HUES64 (cell line): ENCODE measurements at regions not wholly inside any gene's neighbourhood (a gene's known extent, or its start where the extent isn't known, plus 50 kb on each side); places are given as distances from the start of the nearest gene placed in this dataset.

Experiments
- H3K27ac ChIP-seq: 2 replicates; pipeline ENCODE4 v1.7.0; 2013; ENCODE audit warnings: low read depth, low read length, inconsistent platforms
- H3K27me3 ChIP-seq: 2 replicates; pipeline ENCODE4 v1.6.1; 2013; ENCODE audit warnings: mild to moderate bottlenecking, low read length; ENCODE audit not compliant: insufficient read depth
- H3K36me3 ChIP-seq: 2 replicates; pipeline ENCODE4 v1.6.1; 2013; ENCODE audit warnings: mild to moderate bottlenecking, low read length; ENCODE audit not compliant: insufficient read depth
- H3K4me1 ChIP-seq: 2 replicates; pipeline ENCODE4 v1.6.1; 2013; ENCODE audit warnings: mild to moderate bottlenecking, low read length, moderate library complexity; ENCODE audit not compliant: insufficient read depth
- H3K4me3 ChIP-seq: 2 replicates; pipeline ENCODE4 v1.5.1; 2013; ENCODE audit warnings: mild to moderate bottlenecking, low read length, moderate library complexity
- H3K9ac ChIP-seq: 2 replicates; pipeline ENCODE4 v1.6.1; 2013; ENCODE audit warnings: mild to moderate bottlenecking, low read depth, low read length
- H3K9me3 ChIP-seq: 2 replicates; pipeline ENCODE4 v1.6.1; 2013; ENCODE audit warnings: low read depth, low read length; ENCODE audit not compliant: insufficient read depth
- WGBS: fragments of 150-250, 120-280 bp; methylation state at CpG from one replicate; pipeline ENCODE4 v1.1.7; 2013; ENCODE audit warnings: missing lambda C conversion rate; 5-methylcytosine and 5-hydroxymethylcytosine counted together

DNA sequence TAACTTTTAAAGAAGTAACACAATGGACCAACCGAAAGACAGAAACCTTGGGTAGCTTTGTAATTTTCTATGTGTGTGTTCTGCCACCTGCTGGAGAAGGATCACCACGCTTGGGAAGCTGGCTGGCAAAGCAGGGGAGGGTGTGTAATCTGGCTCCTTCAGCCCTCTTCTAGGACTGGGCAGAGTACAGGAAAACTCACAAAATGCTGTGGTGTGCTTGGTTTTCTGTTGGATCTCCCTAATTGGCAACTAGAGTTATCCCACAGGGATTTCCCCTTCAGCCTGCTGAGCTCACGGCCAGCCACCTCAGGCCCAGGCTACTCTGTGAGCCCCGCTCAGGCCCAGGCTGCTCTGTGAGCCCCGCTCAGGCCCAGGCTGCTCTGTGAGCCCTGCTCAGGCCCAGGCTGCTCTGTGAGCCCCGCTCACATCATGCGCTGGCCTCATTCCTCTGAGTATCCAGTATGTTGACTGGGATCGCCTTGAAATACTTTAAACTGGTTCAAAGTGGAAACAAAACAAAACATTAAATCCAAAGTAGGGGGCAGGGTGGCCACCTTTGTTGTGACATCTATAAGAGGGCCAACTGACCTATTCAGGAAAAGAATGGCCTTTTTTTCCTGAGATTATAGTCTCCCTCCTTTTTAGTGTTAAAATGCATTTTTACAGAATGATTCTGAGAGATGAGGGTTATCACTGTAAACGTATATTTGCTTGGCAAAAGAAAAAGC, 52.0 kb upstream of the RNU6-8 start:
- H3K27ac ChIP-seq, result peak overlapping the region; percentile 38; the same call in 1 of the 2 replicates
- H3K4me1 ChIP-seq, result peaks cover 14% of the 10 kb centered on the region
- 0 out of 2 replicates have a peak overlapping the region, but pooled peaks have one; percentile 7 for H3K9ac ChIP-seq
- WGBS, result 65% methylated on average over 8 of the region's 9 CpGs
- no peak overlapping the region for H3K4me3 ChIP-seq
- H3K27me3 ChIP-seq, result no peaks in the 10 kb centered on the region
- H3K9me3 ChIP-seq, result no peaks in the 10 kb centered on the region
- no peaks in the 10 kb centered on the region for H3K36me3 ChIP-seq

DNA sequence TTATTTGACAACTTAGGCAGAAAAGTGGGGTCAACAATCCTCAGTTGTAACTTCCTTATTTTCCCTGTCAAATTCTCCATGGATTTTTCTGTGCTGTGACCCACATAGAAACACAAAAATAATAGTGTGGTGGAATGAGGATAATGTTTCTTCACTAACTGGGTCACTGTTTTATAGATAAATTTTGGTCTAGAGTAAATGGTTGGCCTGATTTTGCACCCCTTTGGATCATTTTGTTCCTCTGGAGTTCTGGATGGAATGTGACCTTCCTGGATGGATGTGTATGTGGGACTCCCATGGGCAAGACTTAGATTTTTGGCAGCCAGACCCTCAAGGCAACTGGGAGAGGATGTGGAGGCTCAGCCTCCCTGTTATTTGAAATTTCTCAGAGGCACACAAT, 52.7 kb upstream of the RNU6-8 start:
- Histone ChIP-seq H3K9me3 (no peaks in the 10 kb centered on the region), H3K27me3 (no peaks in the 10 kb centered on the region), H3K27ac (no peak overlapping the region), H3K36me3 (no peaks in the 10 kb centered on the region), H3K4me3 (no peak overlapping the region), H3K9ac (no peak overlapping the region), H3K4me1 (peaks cover 14% of the 10 kb centered on the region)

DNA sequence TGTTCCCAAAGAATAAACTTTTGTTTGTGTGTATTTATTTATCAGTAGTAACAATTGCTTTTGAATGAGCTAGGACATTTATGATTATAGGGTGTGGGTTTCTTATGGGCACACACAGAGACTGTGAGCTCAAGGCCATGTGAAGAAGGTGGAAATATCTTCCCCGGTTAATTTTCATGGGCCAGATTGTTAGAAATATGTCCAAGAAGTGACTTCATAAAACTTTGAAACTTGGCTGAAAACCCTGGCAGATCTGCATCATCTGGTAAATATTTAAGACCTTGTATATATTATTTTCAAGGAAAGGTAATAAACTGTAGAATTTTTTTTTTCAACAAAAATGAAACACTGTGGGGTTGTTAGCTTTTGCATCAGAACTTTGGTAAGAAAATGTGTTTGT, 53.5 kb upstream of the RNU6-8 start:
- WGBS, result 97% methylated on average over 1 of the region's 1 CpG
- H3K4me3 ChIP-seq, result no peak overlapping the region
- H3K27me3 ChIP-seq, result no peaks in the 10 kb centered on the region
- H3K27ac ChIP-seq, result no peak overlapping the region
- H3K9me3 ChIP-seq, result no peaks in the 10 kb centered on the region
- H3K9ac ChIP-seq, result no peak overlapping the region
- H3K36me3 ChIP-seq, result no peaks in the 10 kb centered on the region
- peaks cover 14% of the 10 kb centered on the region for H3K4me1 ChIP-seq

DNA sequence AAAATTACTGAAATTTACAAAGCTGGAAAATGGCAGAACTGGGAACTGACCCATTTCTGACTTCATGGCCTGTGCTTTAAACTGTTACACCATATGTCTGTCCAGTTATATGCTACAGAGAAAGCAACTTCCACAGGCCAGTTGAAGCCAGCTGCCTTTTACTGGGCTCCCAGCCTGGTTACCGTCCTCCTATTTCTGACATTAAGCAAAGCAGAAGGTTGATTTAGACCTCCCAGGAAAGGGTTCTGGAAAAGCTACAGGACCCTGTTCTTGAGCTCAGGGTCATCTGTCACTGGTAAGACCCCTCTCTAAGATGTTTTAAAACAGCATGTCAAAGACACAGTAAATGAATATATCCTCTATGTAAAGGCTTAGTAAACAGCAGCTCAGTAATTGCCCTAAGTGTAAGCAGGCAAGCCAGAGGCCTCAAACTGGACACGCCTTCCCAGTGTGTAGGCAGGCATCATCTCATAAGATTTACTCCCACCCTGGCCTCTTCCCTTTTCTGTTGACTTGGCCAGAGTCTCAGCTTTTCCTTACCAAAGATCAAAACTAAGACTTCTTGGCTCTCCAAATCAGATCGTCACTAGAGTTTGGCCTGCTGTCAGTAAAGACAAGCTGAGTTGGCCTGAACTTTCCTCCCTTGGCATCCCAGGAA, 55.4 kb upstream of the RNU6-8 start:
- no peaks in the 10 kb centered on the region for H3K36me3 ChIP-seq
- peaks cover 14% of the 10 kb centered on the region for H3K4me1 ChIP-seq
- no peak overlapping the region for H3K4me3 ChIP-seq
- H3K27me3 ChIP-seq, result no peaks in the 10 kb centered on the region
- H3K9ac ChIP-seq, result no peak overlapping the region
- H3K27ac ChIP-seq, result no peak overlapping the region
- no peaks in the 10 kb centered on the region for H3K9me3 ChIP-seq
- WGBS, result 91% methylated on average over 3 of the region's 3 CpGs

DNA sequence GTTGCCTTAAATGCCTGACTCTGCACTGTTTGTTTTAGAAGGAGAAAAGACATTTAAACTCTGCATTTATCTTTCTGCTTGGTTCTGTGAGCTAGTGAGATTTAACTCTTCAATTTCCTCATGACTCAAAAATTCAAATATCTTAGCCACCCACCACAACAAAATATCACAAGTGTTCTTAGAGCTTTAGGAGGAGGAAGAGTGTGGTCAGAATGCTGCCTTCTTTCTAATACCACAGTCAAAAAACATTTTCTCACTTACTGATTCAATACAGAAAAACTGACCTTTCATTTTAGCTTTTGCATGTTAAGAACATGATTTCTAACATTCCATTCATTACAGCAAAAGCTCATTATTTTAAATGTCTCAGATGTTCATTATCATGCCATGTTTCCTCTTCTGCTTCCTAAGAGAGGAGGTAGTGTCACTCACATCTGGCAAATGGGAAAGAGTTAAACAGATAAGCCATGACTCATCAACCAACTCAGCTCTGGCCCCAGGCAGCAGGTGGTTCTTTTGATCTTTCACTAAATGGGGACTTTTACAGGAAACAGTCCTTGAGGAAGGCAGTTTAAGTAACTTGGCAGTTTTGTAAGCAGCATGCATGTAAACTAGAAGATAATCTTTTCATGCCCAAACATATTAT, 56.4 kb upstream of the RNU6-8 start:
- no peak overlapping the region for H3K4me3 ChIP-seq
- H3K27ac ChIP-seq, result no peak overlapping the region
- H3K4me1 ChIP-seq, result peaks cover 14% of the 10 kb centered on the region
- no peaks in the 10 kb centered on the region for H3K27me3 ChIP-seq
- H3K9ac ChIP-seq, result no peak overlapping the region
- no peaks in the 10 kb centered on the region for H3K36me3 ChIP-seq
- H3K9me3 ChIP-seq, result peaks cover 8% of the 10 kb centered on the region; the same call in 1 of the 2 replicates

- Histone ChIP-seq H3K4me1 (peaks cover 11% of the 10 kb centered on the region), H3K27ac (no peak overlapping the region), H3K36me3 (no peaks in the 10 kb centered on the region), H3K27me3 (no peaks in the 10 kb centered on the region), H3K4me3 (no peak overlapping the region), H3K9me3 (peaks cover 9% of the 10 kb centered on the region; the same call in 1 of the 2 replicates), H3K9ac (no peak overlapping the region)
- no CpG with 5 or more reads among the region's 1 CpG for WGBS
These were observed 61.0 kb upstream of the RNU6-8 start for GRCh38 chr14:32263939-32264567.

DNA sequence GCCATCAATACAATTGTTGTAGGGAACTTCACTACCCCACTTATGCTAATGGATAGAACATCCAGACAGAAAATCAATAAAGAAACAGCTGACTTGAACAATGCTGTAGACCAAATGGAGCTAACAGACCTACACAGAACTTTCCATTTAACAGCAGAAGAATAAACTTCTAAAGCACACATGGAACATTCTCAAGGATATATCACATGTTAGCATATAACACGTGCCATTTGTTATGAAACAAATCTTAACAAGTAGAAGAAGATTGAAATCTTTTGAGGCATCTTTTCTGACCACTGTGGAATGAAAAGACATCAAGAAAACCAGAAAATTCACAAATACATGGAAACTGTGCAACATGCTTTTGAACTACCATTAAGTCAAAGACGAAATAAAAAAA, 62.5 kb upstream of the RNU6-8 start:
- Histone ChIP-seq H3K36me3 (no peaks in the 10 kb centered on the region), H3K9me3 (peaks cover 9% of the 10 kb centered on the region; the same call in 1 of the 2 replicates), H3K27ac (no peak overlapping the region), H3K27me3 (no peaks in the 10 kb centered on the region), H3K9ac (no peak overlapping the region), H3K4me3 (no peak overlapping the region), H3K4me1 (no peaks in the 10 kb centered on the region)
- 98% methylated on average over 2 of the region's 2 CpGs for WGBS

GRCh38 chr14:32277998-32278397, 51.1 kb upstream of the AKAP6 start:
- Histone ChIP-seq H3K27ac (no peak overlapping the region), H3K36me3 (no peaks in the 10 kb centered on the region), H3K9me3 (no peaks in the 10 kb centered on the region), H3K4me3 (no peak overlapping the region), H3K9ac (no peak overlapping the region), H3K27me3 (no peaks in the 10 kb centered on the region), H3K4me1 (no peaks in the 10 kb centered on the region)
- WGBS, result 90% methylated on average over 2 of the region's 3 CpGs
